DOHH2 (cell line): ENCODE measurements at regions not wholly inside any gene's neighbourhood (a gene's known extent, or its start where the extent isn't known, plus 50 kb on each side); places are given as distances from the start of the nearest gene placed in this dataset.

ENCODE experiments used
- EZH2phosphoT487 ChIP-seq: fragments of 200-600 bp; sonication (generic); IDR thresholded peaks from 2 replicates; pipeline ENCODE4 v1.6.1; 2017; ENCODE audit warnings: borderline replicate concordance, mild to moderate bottlenecking, antibody characterized with exemption, low read length, moderate library complexity, mixed read lengths
- TF ChIP-seq, protein P1 (sequence below): fragments of 200-600 bp; sonication (generic); IDR thresholded peaks from one replicate; pipeline ENCODE4 v1.5.1; 2014; ENCODE audit warnings: antibody characterized with exemption, mild to moderate bottlenecking, low read depth, low read length; ENCODE audit not compliant: poor library complexity, severe bottlenecking

DNA sequence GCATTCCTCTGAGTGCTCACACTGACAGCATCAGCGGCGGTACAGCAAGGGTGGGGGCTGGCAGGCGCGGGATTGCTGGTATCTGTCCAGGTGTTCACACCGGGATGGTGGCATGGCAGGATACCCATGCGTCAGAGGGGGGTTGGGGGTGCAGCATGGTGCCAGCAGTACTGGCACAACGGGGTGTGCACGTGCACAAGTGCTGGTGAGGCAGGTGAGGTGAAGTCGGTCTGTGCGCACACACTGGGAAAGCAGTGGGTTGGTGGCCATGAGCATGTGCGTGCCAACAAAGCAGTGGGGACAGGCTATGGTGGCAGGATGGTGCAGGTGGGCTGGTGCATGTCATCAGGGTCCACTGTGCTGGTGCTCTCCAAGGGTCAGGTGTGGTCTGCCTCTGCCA is 819.6 kb upstream of the EDIL3 start:
- no peak for TF ChIP-seq EZH2phosphoT487
- TF ChIP-seq, protein P1, sequence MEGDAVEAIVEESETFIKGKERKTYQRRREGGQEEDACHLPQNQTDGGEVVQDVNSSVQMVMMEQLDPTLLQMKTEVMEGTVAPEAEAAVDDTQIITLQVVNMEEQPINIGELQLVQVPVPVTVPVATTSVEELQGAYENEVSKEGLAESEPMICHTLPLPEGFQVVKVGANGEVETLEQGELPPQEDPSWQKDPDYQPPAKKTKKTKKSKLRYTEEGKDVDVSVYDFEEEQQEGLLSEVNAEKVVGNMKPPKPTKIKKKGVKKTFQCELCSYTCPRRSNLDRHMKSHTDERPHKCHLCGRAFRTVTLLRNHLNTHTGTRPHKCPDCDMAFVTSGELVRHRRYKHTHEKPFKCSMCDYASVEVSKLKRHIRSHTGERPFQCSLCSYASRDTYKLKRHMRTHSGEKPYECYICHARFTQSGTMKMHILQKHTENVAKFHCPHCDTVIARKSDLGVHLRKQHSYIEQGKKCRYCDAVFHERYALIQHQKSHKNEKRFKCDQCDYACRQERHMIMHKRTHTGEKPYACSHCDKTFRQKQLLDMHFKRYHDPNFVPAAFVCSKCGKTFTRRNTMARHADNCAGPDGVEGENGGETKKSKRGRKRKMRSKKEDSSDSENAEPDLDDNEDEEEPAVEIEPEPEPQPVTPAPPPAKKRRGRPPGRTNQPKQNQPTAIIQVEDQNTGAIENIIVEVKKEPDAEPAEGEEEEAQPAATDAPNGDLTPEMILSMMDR, result no peak
